ENCODE measurements at regions not wholly inside any gene's neighbourhood (a gene's known extent, or its start where the extent isn't known, plus 50 kb on each side); places are given as distances from the start of the nearest gene placed in this dataset.

DNA sequence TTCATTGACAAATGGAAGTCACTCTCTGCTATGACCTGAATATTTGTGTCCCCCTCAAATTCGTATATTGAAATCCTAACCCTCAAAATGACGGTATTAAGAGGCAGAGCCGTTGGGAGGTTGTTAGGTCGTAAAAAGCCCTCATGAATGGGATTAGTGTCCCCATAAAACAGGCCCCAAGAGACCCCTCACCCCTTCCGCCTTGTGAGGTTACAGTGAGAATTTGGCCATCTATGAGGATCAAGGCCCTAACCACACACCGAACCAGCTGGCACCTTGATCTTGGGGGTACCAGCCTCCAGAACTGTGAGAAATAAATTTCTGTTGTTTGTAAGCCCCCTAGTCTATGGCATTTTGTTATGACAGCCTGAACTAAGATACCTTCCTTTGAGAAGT, 52.5 kb upstream of the SLC22A16 start:
- TF ChIP-seq POLR2A (IDR thresholded peaks at IDR 0.05; ENCODE audit: low read length): no peak
- TF ChIP-seq GATA1 (IDR thresholded peaks at IDR 0.05; ENCODE audit: low read depth, low read length): no peak
